RWPE2 (cell line): ENCODE measurements at regions not wholly inside any gene's neighbourhood (a gene's known extent, or its start where the extent isn't known, plus 50 kb on each side); places are given as distances from the start of the nearest gene placed in this dataset.
"Not testable (repeated sequence)": the region's sequence is repeated elsewhere in the genome, so short reads cannot be mapped to it uniquely, and the experiment has no call there.

ENCODE experiments used
- ATAC-seq: fragments of 200-7000 bp; cut with Tn5 transposase; 3 replicates; pipeline ENCODE4 v1.9.1; 2021; ENCODE audit warnings: low read depth
- DNase-seq: peaks from one replicate; pipeline ENCODE4 v3.0.0-alpha.2; 2020; ENCODE audit warnings: low spot score
- H3K27ac ChIP-seq: fragments of 450-650 bp; 2 replicates; pipeline ENCODE4 v1.5.1; 2017; ENCODE audit warnings: mild to moderate bottlenecking; ENCODE audit not compliant: poor library complexity, severe bottlenecking
- H3K27me3 ChIP-seq: fragments of 250-450 bp; sonication (Bioruptor Pico); 2 replicates; pipeline ENCODE4 v1.5.1; 2021; ENCODE audit warnings: mild to moderate bottlenecking, moderate library complexity; ENCODE audit not compliant: insufficient read depth, poor library complexity, severe bottlenecking
- H3K36me3 ChIP-seq: fragments of 250-450 bp; sonication (Bioruptor Pico); 2 replicates; pipeline ENCODE4 v1.5.1; 2020; ENCODE audit warnings: low read depth, mild to moderate bottlenecking, moderate library complexity
- H3K4me1 ChIP-seq: fragments of 250-450 bp; sonication (Bioruptor Pico); 2 replicates; pipeline ENCODE4 v1.5.1; 2021; ENCODE audit warnings: mild to moderate bottlenecking, moderate library complexity; ENCODE audit not compliant: insufficient read depth, poor library complexity, severe bottlenecking
- H3K4me3 ChIP-seq: fragments of 250-450 bp; sonication (Bioruptor Pico); 2 replicates; pipeline ENCODE4 v1.5.1; 2021; ENCODE audit warnings: mild to moderate bottlenecking, moderate library complexity; ENCODE audit not compliant: severe bottlenecking
- H3K9me3 ChIP-seq: fragments of 250-450 bp; sonication (Bioruptor Pico); 2 replicates; pipeline ENCODE4 v1.5.1; 2021; ENCODE audit warnings: mild to moderate bottlenecking, moderate library complexity; ENCODE audit not compliant: severe bottlenecking
- TF ChIP-seq, protein P1 (sequence below): fragments of 450-650 bp; IDR thresholded peaks from one replicate; pipeline ENCODE4 v1.5.1; 2017; ENCODE audit warnings: mild to moderate bottlenecking, moderate library complexity; ENCODE audit not compliant: poor library complexity, severe bottlenecking

DNA sequence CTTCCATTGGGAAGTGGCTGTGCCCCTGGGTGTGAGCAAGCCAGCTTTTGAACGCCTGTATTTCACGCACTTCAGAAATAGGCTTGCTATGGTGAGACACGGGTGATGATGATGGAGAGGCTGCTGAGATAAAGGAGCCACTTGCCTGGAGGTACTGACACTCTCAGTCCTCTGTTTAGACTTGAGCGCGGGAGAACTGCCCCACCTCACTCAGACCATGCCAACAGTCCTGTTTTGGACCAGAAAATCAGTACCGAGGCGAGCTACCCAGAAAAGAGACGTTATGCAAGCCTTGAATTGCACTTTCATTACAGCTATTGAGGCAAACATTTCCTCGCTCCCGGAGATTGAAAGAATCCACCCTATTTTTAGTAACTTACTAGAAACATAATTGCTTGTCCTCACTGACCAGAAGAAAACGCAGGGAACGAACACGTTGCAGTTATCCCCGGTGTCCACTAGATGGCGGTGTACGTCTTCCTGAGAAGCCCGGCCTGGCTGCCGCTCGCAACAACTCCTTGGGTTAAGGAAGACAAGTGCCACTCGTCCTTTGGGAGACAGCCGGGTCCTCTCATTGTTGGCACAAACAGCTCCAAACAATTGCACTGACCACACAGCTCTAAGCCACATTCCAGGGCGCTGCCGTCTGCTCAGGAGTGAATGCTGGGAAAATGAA is 142.4 kb downstream of the PSAT1 start:
- peak; percentile 66 for ATAC-seq
- H3K4me3 ChIP-seq: no peak overlapping the region
- no peaks in the 10 kb centered on the region for H3K9me3 ChIP-seq
- H3K36me3 ChIP-seq: no peaks in the 10 kb centered on the region
- H3K27me3 ChIP-seq: peaks cover 9% of the 10 kb centered on the region
- DNase-seq: peak; percentile 66
- H3K27ac ChIP-seq: no peak overlapping the region
- TF ChIP-seq, protein P1, sequence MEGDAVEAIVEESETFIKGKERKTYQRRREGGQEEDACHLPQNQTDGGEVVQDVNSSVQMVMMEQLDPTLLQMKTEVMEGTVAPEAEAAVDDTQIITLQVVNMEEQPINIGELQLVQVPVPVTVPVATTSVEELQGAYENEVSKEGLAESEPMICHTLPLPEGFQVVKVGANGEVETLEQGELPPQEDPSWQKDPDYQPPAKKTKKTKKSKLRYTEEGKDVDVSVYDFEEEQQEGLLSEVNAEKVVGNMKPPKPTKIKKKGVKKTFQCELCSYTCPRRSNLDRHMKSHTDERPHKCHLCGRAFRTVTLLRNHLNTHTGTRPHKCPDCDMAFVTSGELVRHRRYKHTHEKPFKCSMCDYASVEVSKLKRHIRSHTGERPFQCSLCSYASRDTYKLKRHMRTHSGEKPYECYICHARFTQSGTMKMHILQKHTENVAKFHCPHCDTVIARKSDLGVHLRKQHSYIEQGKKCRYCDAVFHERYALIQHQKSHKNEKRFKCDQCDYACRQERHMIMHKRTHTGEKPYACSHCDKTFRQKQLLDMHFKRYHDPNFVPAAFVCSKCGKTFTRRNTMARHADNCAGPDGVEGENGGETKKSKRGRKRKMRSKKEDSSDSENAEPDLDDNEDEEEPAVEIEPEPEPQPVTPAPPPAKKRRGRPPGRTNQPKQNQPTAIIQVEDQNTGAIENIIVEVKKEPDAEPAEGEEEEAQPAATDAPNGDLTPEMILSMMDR: peak; percentile 89
- H3K4me1 ChIP-seq: no peaks in the 10 kb centered on the region

- H3K27ac ChIP-seq: no peak overlapping the region
- H3K4me1 ChIP-seq: no peaks in the 10 kb centered on the region
- TF ChIP-seq, protein P1: no peak
- H3K9me3 ChIP-seq: no peaks in the 10 kb centered on the region
- no peak for ATAC-seq
- H3K4me3 ChIP-seq: no peak overlapping the region
- DNase-seq: no peak
- H3K27me3 ChIP-seq: peaks cover 9% of the 10 kb centered on the region
- no peaks in the 10 kb centered on the region for H3K36me3 ChIP-seq
Observed at GRCh38 chr9:78439866-78440830, 143.2 kb downstream of the PSAT1 start.

DNA sequence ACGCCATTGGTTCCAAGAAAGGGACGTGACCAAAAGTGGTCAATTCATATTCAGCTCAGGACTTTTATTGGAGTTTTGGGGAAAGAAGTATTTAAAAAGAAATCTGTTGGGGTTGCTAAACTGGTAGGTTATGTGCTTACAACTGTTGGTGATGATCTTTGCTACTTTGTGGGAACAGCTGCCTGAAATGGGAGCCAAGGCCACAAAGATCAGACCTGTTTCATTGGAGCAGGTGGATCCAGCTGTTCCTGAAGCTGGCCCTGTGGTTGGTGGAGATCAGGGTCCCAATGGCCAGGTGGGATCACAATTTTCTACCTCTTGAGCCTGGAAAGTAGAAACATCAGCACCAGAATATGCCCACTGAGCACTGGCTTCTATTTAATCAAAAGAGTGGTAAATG is 144.5 kb downstream of the PSAT1 start:
- H3K4me1 ChIP-seq: no peaks in the 10 kb centered on the region
- H3K4me3 ChIP-seq: no peak overlapping the region
- H3K27me3 ChIP-seq: peaks cover 9% of the 10 kb centered on the region
- TF ChIP-seq, protein P1: no peak
- no peaks in the 10 kb centered on the region for H3K9me3 ChIP-seq
- DNase-seq: no peak
- no peak for ATAC-seq
- H3K36me3 ChIP-seq: no peaks in the 10 kb centered on the region
- no peak overlapping the region for H3K27ac ChIP-seq

GRCh38 chr9:78441822-78442431 is 145.0 kb downstream of the PSAT1 start:
- ATAC-seq: no peak
- H3K36me3 ChIP-seq: no peaks in the 10 kb centered on the region
- DNase-seq: no peak
- TF ChIP-seq, protein P1: no peak
- H3K27me3 ChIP-seq: peaks cover 9% of the 10 kb centered on the region
- no peaks in the 10 kb centered on the region for H3K4me1 ChIP-seq
- H3K9me3 ChIP-seq: no peaks in the 10 kb centered on the region
- no peak overlapping the region for H3K27ac ChIP-seq
- no peak overlapping the region for H3K4me3 ChIP-seq

DNA sequence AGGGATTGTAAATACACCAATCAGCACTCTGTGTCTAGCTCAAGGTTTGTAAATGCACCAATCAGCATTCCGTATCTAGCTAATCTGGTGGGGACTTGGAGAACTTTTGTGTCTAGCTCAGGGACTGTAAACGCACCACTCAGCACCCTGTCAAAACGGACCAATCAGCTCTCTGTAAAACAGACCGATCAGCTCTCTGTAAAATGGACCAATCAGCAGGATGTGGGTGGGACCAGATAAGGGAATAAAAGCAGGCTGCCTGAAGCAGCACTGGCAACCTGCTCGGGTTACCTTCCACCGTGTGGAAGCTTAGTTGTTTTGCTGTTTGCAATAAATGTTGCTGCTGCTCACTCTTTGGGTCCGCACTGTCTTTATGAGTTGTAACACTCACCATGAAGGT is 145.7 kb downstream of the PSAT1 start:
- ATAC-seq, H3K4me1 ChIP-seq, H3K27me3 ChIP-seq, DNase-seq, H3K27ac ChIP-seq, H3K4me3 ChIP-seq, H3K9me3 ChIP-seq, H3K36me3 ChIP-seq: not testable (repeated sequence)
